ENCODE measurements at regions not wholly inside any gene's neighbourhood (a gene's known extent, or its start where the extent isn't known, plus 50 kb on each side); places are given as distances from the start of the nearest gene placed in this dataset.

DNA sequence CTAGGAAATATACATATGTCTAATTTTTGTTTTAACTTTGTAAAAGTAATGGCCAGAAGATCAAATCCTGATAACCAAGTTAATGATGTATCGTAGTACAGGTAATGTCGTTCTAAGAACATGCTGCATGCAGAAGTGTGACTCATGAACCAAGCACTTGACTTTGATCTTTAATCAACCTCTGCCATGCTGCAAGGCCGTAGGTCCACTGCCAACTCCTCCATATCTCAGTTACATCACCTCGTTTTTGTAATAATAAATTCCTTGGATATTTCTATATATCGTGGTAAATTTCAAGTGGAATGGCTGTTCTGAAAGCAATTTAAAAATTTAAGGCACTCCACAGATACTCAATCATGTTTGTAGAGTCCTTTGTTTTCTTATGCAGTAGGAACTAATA is 771.7 kb downstream of the EPHA7 start:
- TF ChIP-seq, protein P1, sequence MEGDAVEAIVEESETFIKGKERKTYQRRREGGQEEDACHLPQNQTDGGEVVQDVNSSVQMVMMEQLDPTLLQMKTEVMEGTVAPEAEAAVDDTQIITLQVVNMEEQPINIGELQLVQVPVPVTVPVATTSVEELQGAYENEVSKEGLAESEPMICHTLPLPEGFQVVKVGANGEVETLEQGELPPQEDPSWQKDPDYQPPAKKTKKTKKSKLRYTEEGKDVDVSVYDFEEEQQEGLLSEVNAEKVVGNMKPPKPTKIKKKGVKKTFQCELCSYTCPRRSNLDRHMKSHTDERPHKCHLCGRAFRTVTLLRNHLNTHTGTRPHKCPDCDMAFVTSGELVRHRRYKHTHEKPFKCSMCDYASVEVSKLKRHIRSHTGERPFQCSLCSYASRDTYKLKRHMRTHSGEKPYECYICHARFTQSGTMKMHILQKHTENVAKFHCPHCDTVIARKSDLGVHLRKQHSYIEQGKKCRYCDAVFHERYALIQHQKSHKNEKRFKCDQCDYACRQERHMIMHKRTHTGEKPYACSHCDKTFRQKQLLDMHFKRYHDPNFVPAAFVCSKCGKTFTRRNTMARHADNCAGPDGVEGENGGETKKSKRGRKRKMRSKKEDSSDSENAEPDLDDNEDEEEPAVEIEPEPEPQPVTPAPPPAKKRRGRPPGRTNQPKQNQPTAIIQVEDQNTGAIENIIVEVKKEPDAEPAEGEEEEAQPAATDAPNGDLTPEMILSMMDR (conservative IDR thresholded peaks at IDR 0.05; ENCODE audit: low read depth, low read length) = no peak
- no peak for TF ChIP-seq EZH2 (IDR thresholded peaks at IDR 0.05; ENCODE audit: borderline replicate concordance, low read depth, low read length, poor library complexity, severe bottlenecking)

Measured in A673 (cell line).